GM10266 (cell line): ENCODE measurements at regions not wholly inside any gene's neighbourhood (a gene's known extent, or its start where the extent isn't known, plus 50 kb on each side); places are given as distances from the start of the nearest gene placed in this dataset.

Source experiments
- DNase-seq: peaks from one replicate; pipeline ENCODE4 v3.0.0; 2012; ENCODE audit errors: extremely low spot score
- CTCF ChIP-seq: IDR thresholded peaks from 2 replicates; pipeline ENCODE4 v1.5.1; 2012; ENCODE audit warnings: mild to moderate bottlenecking, low read depth; ENCODE audit not compliant: control insufficient read depth, insufficient read depth; ENCODE audit errors: missing control alignments

- no peak for TF ChIP-seq CTCF
- no peak for DNase-seq
Measured at GRCh38 chr10:83254698-83255097, 884.6 kb upstream of the GHITM start.

- no peak for DNase-seq
Measured at GRCh38 chr10:83262434-83262833, 876.9 kb upstream of the GHITM start.

DNA sequence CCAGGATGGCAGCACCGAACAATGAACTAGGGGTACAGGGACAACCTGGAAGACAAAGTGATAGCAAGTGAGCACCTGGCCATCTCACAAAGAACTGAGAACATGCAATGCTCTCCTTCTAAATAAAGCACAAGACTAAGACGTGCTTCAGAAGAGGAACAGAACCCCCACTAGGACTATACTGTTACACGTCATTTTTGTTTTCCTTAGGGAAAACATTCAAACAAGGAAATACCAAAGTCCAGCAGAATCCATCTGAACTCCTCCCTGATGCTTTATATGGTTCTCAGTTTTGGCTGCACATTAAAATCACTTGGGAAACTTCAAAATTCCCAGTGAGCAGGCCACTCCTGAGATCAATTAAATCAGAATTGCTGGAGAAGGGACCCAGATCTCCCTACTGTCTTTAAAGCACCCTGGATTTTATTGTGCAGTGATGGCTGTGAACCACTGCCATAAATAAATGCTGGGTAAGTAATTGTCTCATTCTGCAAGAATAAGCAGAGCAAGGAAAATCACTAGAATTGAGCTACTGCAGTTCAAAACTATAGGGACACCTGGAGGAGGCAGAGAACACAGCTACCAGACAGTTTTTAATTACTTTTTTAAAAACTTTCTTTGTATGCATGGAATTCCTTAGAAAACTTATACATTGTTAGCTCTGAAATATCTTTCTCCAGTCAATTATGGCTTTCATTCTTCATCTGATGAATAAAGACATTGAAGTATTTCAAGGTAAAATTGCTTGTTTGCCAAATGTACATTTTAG, 866.5 kb upstream of the GHITM start:
- no peak for DNase-seq
- TF ChIP-seq CTCF: no peak

More at GRCh38 chr10:83262434-83262833, 876.9 kb upstream of the GHITM start:
- no peak for TF ChIP-seq CTCF

DNA sequence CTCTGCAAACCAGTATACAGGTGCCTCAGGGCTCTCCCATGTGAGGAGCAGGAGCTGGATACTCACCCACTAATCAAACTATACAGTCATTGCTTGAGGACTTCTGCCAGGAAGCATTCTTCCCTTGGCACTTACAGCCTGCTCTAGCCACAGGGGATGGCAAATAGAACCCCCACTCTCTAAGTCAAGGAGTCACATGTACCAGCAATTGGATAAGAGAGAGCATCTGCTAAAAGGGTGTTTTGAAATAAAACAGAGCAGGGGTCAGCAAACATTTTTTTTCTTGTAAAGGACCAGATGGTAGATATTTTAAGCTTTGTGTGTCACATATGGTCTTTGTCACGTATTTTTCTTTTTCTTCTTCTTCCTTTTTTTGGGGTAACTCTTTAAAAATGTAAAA, 865.2 kb upstream of the GHITM start:
- DNase-seq: no peak
- no peak for TF ChIP-seq CTCF

DNA sequence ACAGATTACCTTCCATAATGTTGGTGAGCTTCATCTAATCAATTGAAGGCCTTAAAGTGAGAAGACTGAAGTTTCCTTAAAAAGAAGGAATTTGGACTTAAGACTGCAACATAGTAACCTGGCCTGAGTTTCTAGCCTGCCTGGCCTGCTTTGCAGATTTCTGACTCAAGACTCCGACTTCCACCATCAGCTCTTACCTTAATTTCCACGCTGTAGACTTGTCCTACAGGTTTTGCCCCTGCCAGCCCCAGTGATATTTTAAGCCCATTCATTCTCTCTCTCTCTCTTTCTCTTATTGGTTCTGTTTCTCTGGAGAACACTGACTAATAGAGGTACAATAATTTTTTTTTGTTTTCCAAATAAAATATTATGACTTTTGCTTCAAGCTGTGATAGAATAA, 862.3 kb upstream of the GHITM start:
- DNase-seq: no peak
- TF ChIP-seq CTCF: no peak

- no peak for TF ChIP-seq CTCF
Measured at GRCh38 chr10:83283151-83283550, 856.2 kb upstream of the GHITM start.

GRCh38 chr10:83287374-83287773, 851.9 kb upstream of the GHITM start:
- DNase-seq: no peak
- no peak for TF ChIP-seq CTCF

More at GRCh38 chr10:83283151-83283550, 856.2 kb upstream of the GHITM start:
- DNase-seq: no peak
